Dendritic cell treated with granulocyte-macrophage colony-stimulating factor and Interleukin-4, amounts not matched to agents 40 ng/mL and 50 ng/mL, for 4 days (primary cell): ENCODE measurements at regions not wholly inside any gene's neighbourhood (a gene's known extent, or its start where the extent isn't known, plus 50 kb on each side); places are given as distances from the start of the nearest gene placed in this dataset.
"Not testable (repeated sequence)": the region's sequence is repeated elsewhere in the genome, so short reads cannot be mapped to it uniquely, and the experiment has no call there.

Experiments
- H3K27ac Mint-ChIP-seq: one replicate; pipeline ENCODE4 v1.8.0; 2022; ENCODE audit warnings: mild to moderate bottlenecking, mixed read lengths
- H3K27me3 Mint-ChIP-seq: one replicate; pipeline ENCODE4 v1.8.0; 2022; ENCODE audit warnings: mild to moderate bottlenecking, mixed read lengths
- H3K36me3 Mint-ChIP-seq: one replicate; pipeline ENCODE4 v1.8.0; 2022; ENCODE audit warnings: low read depth, mixed read lengths
- H3K4me1 Mint-ChIP-seq: one replicate; pipeline ENCODE4 v1.8.0; 2022; ENCODE audit warnings: low read depth, mixed read lengths
- H3K4me3 Mint-ChIP-seq: one replicate; pipeline ENCODE4 v1.8.0; 2022; ENCODE audit warnings: mild to moderate bottlenecking, moderate library complexity, mixed read lengths
- H3K9me3 Mint-ChIP-seq: one replicate; pipeline ENCODE4 v1.8.0; 2022; ENCODE audit warnings: mixed read lengths
- intact Hi-C: fragments of 100-400 bp; cut with micrococcal nuclease; formaldehyde crosslinking; loops from one replicate; pipeline ENCODE4 v1.15.0; 2022

DNA sequence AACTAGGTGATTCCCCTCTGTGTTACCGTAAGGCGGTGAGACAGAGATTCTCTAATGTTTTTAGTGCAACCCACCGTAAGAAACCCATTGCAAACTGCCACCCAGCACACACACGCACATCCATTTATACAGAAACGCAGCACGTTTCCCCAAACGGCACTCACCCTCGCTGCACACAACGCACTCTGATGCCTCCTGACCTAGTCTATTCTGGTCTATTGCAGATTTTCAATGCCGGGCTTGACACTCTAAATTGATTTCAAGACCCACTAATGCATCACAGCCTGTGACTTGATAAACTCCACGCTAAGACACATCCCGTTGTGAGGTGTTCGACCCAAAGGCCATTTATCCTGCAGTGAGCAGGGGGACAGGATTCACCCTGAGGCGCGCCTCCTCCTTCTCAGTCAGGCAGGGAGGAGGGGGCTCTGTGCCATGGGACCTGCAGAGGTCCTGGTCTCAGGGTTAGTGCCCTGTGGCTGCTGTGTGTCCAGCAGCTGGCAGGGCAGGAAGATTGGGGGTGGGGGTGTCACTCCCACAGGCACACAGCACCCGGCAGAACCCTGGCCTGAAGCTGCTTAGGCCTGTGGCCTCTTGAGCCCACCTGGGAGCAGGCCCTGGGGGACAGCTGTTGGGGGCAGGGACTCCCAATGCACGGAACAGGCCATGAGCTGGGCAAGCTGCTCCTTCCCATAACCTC lies 335.6 kb downstream of the PREX1 start:
- Mint-ChIP-seq H3K27me3 (peaks cover 4% of the 10 kb centered on the region), H3K36me3 (no peaks in the 10 kb centered on the region), H3K4me1 (no peaks in the 10 kb centered on the region), H3K27ac (no peak overlapping the region), H3K9me3 (no peaks in the 10 kb centered on the region), H3K4me3 (no peak overlapping the region)
- intact Hi-C loops, result no loop called here

DNA sequence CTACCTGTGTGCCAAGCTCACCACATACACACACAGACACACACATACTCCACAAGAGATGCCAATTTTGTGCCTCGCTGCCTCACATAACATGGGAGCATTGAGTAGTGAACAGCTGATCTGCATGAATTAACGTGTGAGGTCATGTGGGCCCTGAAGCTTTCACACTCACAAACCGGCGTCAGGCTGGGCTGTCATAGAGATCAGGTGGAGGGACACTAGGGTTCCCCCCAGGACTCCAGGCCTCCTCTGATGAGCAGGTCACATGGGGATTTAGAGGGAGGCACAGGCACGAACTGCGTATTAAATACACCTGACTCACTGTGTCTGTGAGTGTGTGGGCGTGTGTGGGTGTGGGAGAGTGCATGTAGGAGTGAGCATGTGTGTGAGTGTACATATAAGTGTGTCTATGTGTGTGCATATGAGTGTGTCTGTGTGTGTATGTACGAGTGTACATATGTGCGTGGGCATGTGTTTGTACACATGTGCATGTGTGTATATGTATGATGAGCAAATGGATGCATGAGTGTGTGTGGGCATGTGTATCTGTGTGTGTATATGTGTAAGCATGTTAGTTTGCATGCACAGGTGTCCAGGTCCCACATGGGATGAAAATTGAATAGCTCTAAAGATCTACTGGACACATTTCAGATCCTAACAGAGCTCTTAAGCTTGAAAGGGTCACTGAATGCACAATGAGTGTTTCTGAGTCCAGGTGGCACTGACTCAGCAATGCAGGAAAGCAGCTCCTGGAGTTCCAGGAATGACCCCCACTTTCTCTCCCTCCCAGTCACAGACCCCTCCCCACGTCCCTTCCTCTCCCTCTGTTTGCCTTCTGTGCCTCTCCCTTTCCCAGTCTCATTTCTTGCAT lies 336.6 kb downstream of the PREX1 start:
- no peak overlapping the region for H3K4me3 Mint-ChIP-seq
- H3K27me3 Mint-ChIP-seq, result peaks cover 8% of the 10 kb centered on the region
- H3K9me3 Mint-ChIP-seq, result no peaks in the 10 kb centered on the region
- intact Hi-C loops, result no loop called here
- no peaks in the 10 kb centered on the region for H3K4me1 Mint-ChIP-seq
- no peaks in the 10 kb centered on the region for H3K36me3 Mint-ChIP-seq
- no peak overlapping the region for H3K27ac Mint-ChIP-seq

DNA sequence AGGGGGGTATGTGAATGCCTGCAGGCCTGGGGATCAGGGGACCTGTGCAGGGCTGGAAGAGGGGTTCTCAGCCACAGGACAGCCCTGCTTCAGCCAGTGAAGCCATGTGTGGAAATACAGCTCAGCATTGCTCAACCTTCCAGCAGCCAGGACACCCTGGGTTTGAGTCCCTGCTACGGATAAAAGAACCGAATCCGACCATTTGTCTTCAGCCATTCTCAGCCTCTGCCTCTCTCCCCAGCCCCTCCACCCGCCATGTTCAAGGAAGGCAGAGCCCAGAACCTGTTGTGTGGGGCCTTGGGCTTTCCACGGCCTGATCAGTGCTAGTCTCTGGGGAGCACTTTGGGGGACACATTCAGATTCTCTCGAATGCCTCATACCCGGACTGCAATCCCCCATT lies 337.5 kb downstream of the PREX1 start:
- intact Hi-C loops, H3K27me3 Mint-ChIP-seq, H3K27ac Mint-ChIP-seq, H3K36me3 Mint-ChIP-seq, H3K4me1 Mint-ChIP-seq, H3K4me3 Mint-ChIP-seq, H3K9me3 Mint-ChIP-seq: not testable (repeated sequence)

DNA sequence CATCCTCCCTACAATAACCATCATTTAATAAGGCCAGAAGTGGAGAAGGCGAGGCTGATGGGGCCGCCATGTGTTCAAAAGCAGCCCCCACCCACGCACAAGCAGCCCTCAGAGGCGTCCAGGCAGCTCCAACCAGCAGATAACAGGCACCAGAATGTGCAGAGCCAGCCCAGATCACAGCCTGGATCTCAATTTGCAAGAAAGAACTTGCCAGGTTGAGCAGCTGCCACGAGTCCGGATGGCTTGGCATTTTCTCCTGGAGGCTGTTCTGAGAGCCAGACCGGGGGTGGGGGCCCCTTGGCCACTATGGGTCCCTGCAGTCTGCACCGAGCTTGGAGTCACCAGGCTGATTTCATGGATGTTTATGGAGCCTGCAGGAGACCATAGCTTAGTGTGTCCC lies 338.1 kb downstream of the PREX1 start:
- H3K4me1 Mint-ChIP-seq, result no peaks in the 10 kb centered on the region

DNA sequence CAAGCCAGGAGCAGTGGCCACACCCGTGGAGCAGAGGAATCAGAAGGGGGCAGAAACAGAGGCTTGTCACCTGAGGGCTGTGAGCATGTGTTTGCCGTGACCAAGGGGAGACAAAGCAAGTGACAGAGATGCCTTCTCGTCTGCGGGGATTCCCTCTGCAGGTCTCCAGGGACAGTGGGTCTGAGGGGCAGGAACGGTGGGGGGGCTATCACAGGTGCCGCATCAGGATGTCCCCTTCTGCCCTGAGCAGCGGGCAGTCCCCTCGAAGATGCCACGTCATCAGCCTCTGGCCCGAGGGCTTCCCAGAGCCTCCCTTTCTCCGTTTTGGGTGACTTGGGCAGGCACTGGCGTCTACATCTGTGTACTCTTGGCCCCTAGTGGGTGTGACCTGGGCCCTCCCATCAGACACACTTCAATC lies 338.7 kb downstream of the PREX1 start:
- intact Hi-C loops, result no loop called here
- Mint-ChIP-seq H3K9me3 (no peaks in the 10 kb centered on the region), H3K4me1 (no peaks in the 10 kb centered on the region), H3K27ac (no peak overlapping the region), H3K27me3 (peaks cover 12% of the 10 kb centered on the region), H3K4me3 (no peak overlapping the region), H3K36me3 (no peaks in the 10 kb centered on the region)

More for the DNA sequence above, 338.1 kb downstream of the PREX1 start:
- no peak overlapping the region for H3K4me3 Mint-ChIP-seq
- peaks cover 12% of the 10 kb centered on the region for H3K27me3 Mint-ChIP-seq
- no peaks in the 10 kb centered on the region for H3K9me3 Mint-ChIP-seq
- no peak overlapping the region for H3K27ac Mint-ChIP-seq
- H3K36me3 Mint-ChIP-seq, result no peaks in the 10 kb centered on the region
- intact Hi-C loops, result no loop called here

DNA sequence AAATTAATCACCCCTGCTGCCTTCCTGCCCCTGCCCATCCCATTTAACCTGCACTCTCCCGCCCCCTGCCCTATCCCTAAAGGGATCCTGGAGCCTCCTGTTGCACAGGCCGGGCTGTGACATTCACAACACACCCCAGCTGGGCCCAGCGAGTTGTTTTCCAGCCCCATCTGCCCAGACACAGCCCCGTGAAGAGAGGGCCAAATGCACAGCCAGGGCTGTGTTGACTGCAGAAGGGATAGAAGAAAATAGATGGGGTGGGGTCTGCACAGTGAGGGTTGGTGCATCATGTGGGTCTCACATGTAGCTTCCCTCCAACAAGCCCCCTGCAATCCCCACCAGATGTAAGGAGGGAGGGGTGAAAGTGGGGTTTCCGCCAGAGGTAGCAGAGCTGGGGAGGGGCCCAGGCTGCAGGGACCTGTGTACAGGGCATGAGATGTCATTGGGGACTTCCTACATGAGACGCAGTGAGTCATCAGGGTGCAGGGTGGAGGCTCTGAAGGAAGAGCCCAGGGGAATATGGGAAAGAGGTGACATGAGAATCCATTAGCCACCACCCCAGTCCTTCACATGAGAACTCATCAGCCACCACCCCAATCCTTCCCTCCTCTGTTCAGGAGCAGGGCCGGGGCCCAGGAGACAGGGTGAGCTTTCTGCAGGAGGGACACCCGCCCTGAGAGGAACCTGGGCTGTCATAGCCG lies 339.3 kb downstream of the PREX1 start:
- H3K4me3 Mint-ChIP-seq, intact Hi-C loops, H3K36me3 Mint-ChIP-seq, H3K4me1 Mint-ChIP-seq, H3K27ac Mint-ChIP-seq, H3K9me3 Mint-ChIP-seq: not testable (repeated sequence)
- H3K27me3 Mint-ChIP-seq, result peaks cover 12% of the 10 kb centered on the region

DNA sequence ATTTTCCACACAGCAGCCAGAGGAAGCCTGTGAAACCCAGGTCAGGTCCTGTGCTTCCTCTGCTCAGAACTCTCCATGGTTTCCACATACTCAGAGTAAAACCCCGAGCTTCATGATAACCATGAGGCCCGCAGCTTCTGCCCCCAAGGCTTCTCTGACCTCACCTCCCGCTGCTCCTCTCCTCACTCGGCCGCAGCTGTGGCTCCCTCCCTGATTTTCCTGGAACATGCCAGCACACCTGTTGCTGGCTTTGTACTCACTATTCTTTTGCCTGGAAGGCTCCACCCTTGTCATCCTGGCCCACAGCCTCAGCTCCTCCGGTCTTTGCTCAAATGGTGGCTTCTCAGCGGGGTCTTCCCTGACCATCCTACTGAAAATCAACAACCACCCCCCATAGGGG lies 341.7 kb downstream of the PREX1 start:
- Mint-ChIP-seq H3K4me3 (no peak overlapping the region), H3K27ac (no peak overlapping the region), H3K27me3 (peaks cover 18% of the 10 kb centered on the region), H3K4me1 (no peaks in the 10 kb centered on the region), H3K36me3 (no peaks in the 10 kb centered on the region), H3K9me3 (no peaks in the 10 kb centered on the region)
- intact Hi-C loops, result no loop called here

DNA sequence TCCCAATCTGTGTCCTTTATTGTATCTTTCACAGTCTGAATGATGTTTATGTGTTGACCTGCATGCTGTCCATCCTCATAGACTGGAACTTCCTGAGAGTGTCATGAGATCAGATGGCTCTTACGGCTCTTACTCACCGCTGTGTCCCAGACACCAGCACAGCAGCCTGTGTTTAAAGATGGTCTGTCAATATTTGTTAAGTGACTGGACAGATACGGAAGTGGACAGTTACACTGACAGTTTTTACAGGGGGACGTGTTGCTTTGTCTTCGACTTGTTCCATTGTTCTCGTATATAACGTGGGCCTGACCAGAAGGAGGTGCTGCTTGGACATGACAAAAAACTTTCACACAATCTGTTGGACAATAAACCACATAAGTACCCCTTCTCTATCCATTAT lies 342.6 kb downstream of the PREX1 start:
- H3K36me3 Mint-ChIP-seq, intact Hi-C loops, H3K9me3 Mint-ChIP-seq, H3K27ac Mint-ChIP-seq, H3K4me1 Mint-ChIP-seq, H3K4me3 Mint-ChIP-seq: not testable (repeated sequence)
- H3K27me3 Mint-ChIP-seq, result peaks cover 25% of the 10 kb centered on the region

DNA sequence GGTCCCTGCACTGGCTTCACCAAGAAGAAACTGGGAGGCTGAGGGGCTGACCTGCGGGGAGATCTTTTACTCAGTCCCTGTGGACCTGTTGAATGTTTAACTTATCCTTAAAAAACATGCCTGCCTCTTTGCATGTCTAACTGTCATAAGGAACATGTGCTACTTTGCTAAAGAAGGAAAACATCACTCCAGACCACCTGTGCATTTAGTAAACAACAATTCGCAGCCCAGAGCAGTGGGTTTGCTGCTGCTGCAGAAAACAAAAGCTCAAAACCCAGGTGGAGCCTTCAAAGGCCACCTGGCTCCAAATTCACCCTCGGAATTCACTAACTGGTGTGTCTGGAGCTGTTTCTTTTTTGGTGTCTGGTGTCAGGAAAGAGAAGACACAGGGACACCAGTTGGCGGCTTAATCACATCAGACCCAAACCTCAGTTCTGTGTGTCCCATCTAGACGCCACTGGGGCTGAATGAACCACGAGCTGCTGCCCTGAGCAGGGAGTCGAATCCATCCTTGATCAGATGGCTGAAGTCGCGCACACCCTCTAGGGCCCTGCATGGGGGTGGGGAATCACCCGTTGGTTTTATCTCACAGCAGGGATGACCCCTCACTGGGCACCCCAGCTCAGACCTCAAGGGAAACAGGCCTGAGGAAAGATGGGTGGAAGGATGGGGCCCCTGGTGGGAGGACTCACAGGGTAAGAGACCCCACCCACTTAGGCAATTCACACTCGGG lies 344.3 kb downstream of the PREX1 start:
- Mint-ChIP-seq H3K4me3 (no peak overlapping the region), H3K4me1 (no peaks in the 10 kb centered on the region), H3K9me3 (no peaks in the 10 kb centered on the region), H3K36me3 (no peaks in the 10 kb centered on the region), H3K27me3 (peaks cover 27% of the 10 kb centered on the region), H3K27ac (no peak overlapping the region)
- intact Hi-C loops, result no loop called here

DNA sequence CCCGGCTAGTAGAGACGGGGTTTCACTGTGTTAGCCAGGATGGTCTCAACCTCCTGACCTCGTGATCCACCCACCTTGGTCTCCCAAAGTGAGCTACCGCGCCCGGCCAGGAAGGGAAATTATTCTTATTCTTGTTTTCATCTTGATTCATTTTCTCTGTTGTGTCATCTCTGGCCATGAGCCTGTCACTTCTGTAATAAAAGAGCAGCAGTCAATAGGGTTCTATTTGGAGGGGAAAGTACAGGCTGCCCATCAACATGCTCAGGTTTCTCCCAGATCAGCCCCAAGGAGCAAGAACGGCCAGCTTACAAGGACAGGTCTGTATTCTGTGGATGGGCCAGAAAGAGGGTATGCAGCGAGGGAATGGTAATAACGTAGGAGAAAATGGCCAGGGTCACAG lies 345.0 kb downstream of the PREX1 start:
- H3K4me3 Mint-ChIP-seq, result no peak overlapping the region
- H3K4me1 Mint-ChIP-seq, result no peaks in the 10 kb centered on the region

DNA sequence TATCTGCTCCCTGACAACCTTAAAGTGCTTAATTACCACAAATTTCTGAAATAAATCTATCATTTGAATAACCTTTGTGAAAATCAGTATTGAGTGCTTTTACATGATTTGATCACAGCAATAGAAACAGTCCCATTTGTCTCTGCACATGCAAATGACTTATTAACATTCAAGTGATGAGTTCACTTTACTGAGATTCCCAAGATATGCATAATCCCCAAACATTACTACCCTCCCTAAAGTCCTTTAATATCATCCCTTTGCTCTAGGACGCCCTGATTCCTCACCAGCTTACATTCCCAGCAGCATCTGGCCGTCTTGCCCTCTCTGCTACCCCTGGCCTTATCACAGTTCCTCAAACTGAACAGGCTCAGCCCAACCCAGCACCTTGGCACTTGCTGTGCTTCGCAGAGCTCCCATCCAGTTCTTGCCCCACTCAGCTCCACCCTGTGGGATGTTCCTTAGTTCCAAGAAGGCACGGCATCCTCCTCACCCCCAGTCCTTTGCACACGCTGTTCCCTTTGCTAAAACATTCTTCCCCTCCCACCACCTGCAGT lies 347.5 kb downstream of the PREX1 start:
- Mint-ChIP-seq H3K4me1 (no peaks in the 10 kb centered on the region), H3K27ac (no peak overlapping the region), H3K36me3 (no peaks in the 10 kb centered on the region), H3K9me3 (no peaks in the 10 kb centered on the region), H3K27me3 (peaks cover 25% of the 10 kb centered on the region), H3K4me3 (no peak overlapping the region)
- intact Hi-C loops, result no loop called here

More for the DNA sequence above, 345.0 kb downstream of the PREX1 start:
- H3K27me3 Mint-ChIP-seq, result peaks cover 25% of the 10 kb centered on the region
- intact Hi-C loops, result no loop called here
- no peak overlapping the region for H3K27ac Mint-ChIP-seq
- H3K36me3 Mint-ChIP-seq, result no peaks in the 10 kb centered on the region
- H3K9me3 Mint-ChIP-seq, result no peaks in the 10 kb centered on the region

DNA sequence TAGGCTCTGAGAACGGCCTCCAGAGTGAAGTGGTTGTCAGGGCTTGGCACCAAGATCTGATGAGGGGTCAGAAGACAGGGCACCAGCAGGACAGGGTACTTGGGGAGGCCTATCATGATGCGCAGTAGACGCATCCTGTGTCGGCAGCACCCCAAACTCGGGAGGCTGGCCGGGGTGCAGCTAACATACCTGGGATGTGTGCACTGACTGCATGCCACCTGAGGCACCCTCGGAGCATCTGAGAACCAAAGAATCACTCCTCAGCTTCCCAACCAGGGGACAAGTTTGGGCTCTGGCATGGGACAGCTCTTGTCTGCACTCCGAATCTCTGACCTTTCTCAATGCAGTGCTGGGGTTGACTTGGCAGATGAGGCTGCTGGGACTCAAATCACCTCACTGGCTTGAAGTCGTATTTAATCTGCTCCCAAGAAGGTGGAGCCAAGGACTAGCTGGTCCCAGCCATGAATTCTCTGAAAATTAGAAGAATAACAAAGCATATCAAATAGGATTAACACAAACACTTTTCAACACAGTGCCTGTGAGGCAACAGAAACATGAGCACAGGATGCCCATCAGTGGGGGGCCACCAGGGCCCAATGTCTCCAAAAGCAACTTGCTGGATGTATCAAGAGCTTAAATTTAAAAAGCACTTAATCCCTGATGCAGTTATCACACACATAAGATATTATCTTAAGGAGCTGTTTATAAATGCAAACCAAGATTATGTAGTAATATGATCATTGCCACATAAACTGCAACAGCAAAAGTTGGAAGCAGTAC lies 348.8 kb downstream of the PREX1 start:
- intact Hi-C loops, result no loop called here
- H3K36me3 Mint-ChIP-seq, result no peaks in the 10 kb centered on the region
- no peaks in the 10 kb centered on the region for H3K4me1 Mint-ChIP-seq
- H3K9me3 Mint-ChIP-seq, result no peaks in the 10 kb centered on the region
- H3K4me3 Mint-ChIP-seq, result no peak overlapping the region
- H3K27me3 Mint-ChIP-seq, result peaks cover 22% of the 10 kb centered on the region
- H3K27ac Mint-ChIP-seq, result no peak overlapping the region

DNA sequence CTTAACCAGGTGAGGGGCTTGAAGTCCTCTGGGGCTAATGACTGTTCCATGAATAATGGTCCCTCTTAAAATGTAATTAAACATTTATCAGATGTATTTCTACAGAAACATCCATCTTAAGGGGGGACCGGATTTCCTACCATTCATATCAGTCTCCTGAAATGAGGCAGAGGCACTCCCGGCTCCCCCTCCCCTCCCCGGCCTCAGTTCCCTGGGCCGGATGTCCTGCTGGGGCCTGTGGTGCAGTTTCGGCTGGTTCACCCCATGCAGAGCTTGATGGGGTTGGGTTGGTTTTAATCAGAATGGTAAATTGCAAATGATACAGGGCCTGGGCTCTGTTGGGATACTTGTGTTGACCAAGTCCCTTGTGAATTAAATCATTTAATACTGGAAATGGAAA lies 349.4 kb downstream of the PREX1 start:
- no peaks in the 10 kb centered on the region for H3K9me3 Mint-ChIP-seq
- H3K27me3 Mint-ChIP-seq, result peaks cover 22% of the 10 kb centered on the region
- no peaks in the 10 kb centered on the region for H3K4me1 Mint-ChIP-seq
- no peaks in the 10 kb centered on the region for H3K36me3 Mint-ChIP-seq
- no peak overlapping the region for H3K27ac Mint-ChIP-seq
- intact Hi-C loops, result no loop called here
- no peak overlapping the region for H3K4me3 Mint-ChIP-seq
